Gastrocnemius medialis (tissue), 4 donors: ENCODE measurements at regions not wholly inside any gene's neighbourhood (a gene's known extent, or its start where the extent isn't known, plus 50 kb on each side); places are given as distances from the start of the nearest gene placed in this dataset.
"Not testable (repeated sequence)": the region's sequence is repeated elsewhere in the genome, so short reads cannot be mapped to it uniquely, and the experiment has no call there.

Experiments used
- POLR2A ChIP-seq, 2 donors: fragments of 450-650 bp; IDR thresholded peaks; one replicate each; pipeline ENCODE4 v1.6.1; 2017; ENCODE audit warnings: antibody characterized with exemption in 2 of 2, mild to moderate bottlenecking in 2 of 2, moderate library complexity in 2 of 2
- TF ChIP-seq, protein P1 (sequence below), 5 experiments: fragments of 450-650 bp in 3 of 5; fragments of 200-600 bp in 2 of 5; sonication (generic) in 2 of 5; IDR thresholded peaks in 4 of 5; conservative IDR thresholded peaks in 1 of 5; 1 replicate in 4 of 5; 2 replicates in 1 of 5; pipeline ENCODE4 v1.5.1; 2016 to 2019; ENCODE audit warnings: antibody characterized with exemption in 5 of 5, mild to moderate bottlenecking in 3 of 5, moderate library complexity in 3 of 5

DNA sequence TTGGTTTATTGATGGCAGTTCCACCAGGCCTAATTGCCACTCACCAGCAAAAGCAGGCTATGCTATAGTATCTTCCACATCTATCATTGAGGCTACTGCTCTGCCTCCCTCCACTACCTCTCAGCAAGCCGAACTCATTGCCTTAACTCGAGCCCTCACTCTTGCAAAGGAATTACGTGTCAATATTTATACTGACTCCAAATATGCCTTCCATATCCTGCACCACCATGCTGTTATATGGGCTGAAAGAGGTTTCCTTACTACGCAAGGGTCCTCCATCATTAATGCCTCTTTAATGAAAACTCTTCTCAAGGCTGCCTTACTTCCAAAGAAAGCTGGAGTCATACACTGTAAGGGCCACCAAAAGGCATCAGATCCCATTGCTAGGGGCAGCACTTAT lies 50.0 kb upstream of the RASAL2 start:
- TF ChIP-seq, protein P1, sequence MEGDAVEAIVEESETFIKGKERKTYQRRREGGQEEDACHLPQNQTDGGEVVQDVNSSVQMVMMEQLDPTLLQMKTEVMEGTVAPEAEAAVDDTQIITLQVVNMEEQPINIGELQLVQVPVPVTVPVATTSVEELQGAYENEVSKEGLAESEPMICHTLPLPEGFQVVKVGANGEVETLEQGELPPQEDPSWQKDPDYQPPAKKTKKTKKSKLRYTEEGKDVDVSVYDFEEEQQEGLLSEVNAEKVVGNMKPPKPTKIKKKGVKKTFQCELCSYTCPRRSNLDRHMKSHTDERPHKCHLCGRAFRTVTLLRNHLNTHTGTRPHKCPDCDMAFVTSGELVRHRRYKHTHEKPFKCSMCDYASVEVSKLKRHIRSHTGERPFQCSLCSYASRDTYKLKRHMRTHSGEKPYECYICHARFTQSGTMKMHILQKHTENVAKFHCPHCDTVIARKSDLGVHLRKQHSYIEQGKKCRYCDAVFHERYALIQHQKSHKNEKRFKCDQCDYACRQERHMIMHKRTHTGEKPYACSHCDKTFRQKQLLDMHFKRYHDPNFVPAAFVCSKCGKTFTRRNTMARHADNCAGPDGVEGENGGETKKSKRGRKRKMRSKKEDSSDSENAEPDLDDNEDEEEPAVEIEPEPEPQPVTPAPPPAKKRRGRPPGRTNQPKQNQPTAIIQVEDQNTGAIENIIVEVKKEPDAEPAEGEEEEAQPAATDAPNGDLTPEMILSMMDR (IDR thresholded peaks at IDR 0.05 in 4 of 5, conservative IDR thresholded peaks at IDR 0.05 in 1 of 5): not testable (repeated sequence)
- not testable (repeated sequence) for TF ChIP-seq POLR2A (IDR thresholded peaks at IDR 0.05)
